ENCODE measurements at regions not wholly inside any gene's neighbourhood (a gene's known extent, or its start where the extent isn't known, plus 50 kb on each side); places are given as distances from the start of the nearest gene placed in this dataset.

DNA sequence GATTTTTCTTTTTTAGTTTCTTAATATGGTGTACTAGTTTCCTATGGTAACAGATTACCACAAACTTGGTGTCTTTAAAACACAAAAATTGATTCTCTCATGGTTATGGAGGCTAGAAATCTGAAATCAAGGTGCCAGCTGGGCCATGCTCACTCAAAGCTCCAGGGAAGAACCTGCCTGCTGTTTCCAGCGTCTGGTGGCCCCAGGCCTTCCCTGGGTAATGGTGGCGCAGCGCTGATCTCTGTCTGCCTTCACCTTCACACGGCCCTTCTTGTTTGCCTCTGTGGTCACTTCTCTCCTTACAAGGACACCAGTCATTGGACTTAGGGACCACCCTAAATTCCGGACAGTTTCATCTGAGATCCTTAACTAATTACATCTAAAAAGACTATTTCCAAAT is 70.5 kb upstream of the GFPT2 start:
- TF ChIP-seq MAX (IDR thresholded peaks at IDR 0.05) (no peak), TAF1 (IDR thresholded peaks at IDR 0.05; ENCODE audit: low read depth) (no peak), ZBTB7A (IDR thresholded peaks at IDR 0.05; ENCODE audit: low read depth) (no peak), USF1 (IDR thresholded peaks at IDR 0.05) (no peak), EGR1 (IDR thresholded peaks at IDR 0.05) (no peak)

- no peak for TF ChIP-seq MAX (IDR thresholded peaks at IDR 0.05)
- no peak for TF ChIP-seq RAD21 (IDR thresholded peaks at IDR 0.05; ENCODE audit: low read depth)
Measured at GRCh38 chr5:180424094-180424493, 70.1 kb upstream of the CNOT6 start.

- TF ChIP-seq TCF12 (IDR thresholded peaks at IDR 0.05; ENCODE audit: low read depth): no peak
- TF ChIP-seq CEBPB (IDR thresholded peaks at IDR 0.05): no peak
- TF ChIP-seq CREB1 (IDR thresholded peaks at IDR 0.05; ENCODE audit: low read depth): no peak
- TF ChIP-seq RAD21 (IDR thresholded peaks at IDR 0.05; ENCODE audit: low read depth): no peak
- TF ChIP-seq USF1 (IDR thresholded peaks at IDR 0.05): no peak
- no peak for TF ChIP-seq ZBTB7A (IDR thresholded peaks at IDR 0.05; ENCODE audit: low read depth)
- TF ChIP-seq, protein P1, sequence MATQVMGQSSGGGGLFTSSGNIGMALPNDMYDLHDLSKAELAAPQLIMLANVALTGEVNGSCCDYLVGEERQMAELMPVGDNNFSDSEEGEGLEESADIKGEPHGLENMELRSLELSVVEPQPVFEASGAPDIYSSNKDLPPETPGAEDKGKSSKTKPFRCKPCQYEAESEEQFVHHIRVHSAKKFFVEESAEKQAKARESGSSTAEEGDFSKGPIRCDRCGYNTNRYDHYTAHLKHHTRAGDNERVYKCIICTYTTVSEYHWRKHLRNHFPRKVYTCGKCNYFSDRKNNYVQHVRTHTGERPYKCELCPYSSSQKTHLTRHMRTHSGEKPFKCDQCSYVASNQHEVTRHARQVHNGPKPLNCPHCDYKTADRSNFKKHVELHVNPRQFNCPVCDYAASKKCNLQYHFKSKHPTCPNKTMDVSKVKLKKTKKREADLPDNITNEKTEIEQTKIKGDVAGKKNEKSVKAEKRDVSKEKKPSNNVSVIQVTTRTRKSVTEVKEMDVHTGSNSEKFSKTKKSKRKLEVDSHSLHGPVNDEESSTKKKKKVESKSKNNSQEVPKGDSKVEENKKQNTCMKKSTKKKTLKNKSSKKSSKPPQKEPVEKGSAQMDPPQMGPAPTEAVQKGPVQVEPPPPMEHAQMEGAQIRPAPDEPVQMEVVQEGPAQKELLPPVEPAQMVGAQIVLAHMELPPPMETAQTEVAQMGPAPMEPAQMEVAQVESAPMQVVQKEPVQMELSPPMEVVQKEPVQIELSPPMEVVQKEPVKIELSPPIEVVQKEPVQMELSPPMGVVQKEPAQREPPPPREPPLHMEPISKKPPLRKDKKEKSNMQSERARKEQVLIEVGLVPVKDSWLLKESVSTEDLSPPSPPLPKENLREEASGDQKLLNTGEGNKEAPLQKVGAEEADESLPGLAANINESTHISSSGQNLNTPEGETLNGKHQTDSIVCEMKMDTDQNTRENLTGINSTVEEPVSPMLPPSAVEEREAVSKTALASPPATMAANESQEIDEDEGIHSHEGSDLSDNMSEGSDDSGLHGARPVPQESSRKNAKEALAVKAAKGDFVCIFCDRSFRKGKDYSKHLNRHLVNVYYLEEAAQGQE (IDR thresholded peaks at IDR 0.05; ENCODE audit: low read depth): no peak
- no peak for TF ChIP-seq YY1 (IDR thresholded peaks at IDR 0.05; ENCODE audit: low read depth)
- no peak for TF ChIP-seq EP300 (IDR thresholded peaks at IDR 0.05; ENCODE audit: borderline replicate concordance)
- no peak for TF ChIP-seq TEAD4 (IDR thresholded peaks at IDR 0.05)
Measured at GRCh38 chr5:180428598-180428997, 65.6 kb upstream of the CNOT6 start.

DNA sequence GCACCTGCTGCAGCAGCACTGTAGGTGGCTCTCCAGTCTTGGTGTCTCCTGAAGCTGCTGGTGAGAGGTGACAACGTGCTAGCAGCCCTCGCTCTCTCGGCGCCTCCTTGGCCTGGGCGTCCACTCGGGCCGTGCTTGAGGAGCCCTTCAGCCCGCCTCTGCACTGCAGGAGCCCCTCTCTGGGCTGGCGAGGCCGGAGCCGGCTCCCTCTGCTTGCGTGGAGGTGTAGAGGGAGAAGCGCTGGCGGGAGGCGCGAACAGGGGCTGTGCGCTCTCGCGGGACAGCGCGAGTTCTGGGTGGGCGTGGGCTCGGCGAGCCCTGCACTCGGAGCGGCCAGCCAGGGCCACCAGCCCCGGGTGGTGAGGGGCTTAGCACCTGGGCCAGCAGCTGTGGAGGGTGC is 62.2 kb upstream of the CNOT6 start:
- TF ChIP-seq YY1 (IDR thresholded peaks at IDR 0.05; ENCODE audit: low read depth): no peak
- no peak for TF ChIP-seq USF1 (IDR thresholded peaks at IDR 0.05)
- TF ChIP-seq EGR1 (IDR thresholded peaks at IDR 0.05): no peak

- no peak for TF ChIP-seq RAD21 (IDR thresholded peaks at IDR 0.05; ENCODE audit: low read depth)
- TF ChIP-seq NFIC (IDR thresholded peaks at IDR 0.05): no peak
- TF ChIP-seq TEAD4 (IDR thresholded peaks at IDR 0.05): no peak
- no peak for TF ChIP-seq EP300 (IDR thresholded peaks at IDR 0.05; ENCODE audit: borderline replicate concordance)
- no peak for TF ChIP-seq MAX (IDR thresholded peaks at IDR 0.05)
- no peak for TF ChIP-seq TCF12 (IDR thresholded peaks at IDR 0.05; ENCODE audit: low read depth)
- no peak for TF ChIP-seq CREB1 (IDR thresholded peaks at IDR 0.05; ENCODE audit: low read depth)
- no peak for TF ChIP-seq CEBPB (IDR thresholded peaks at IDR 0.05)
- TF ChIP-seq, protein P1 (IDR thresholded peaks at IDR 0.05; ENCODE audit: low read depth): no peak
- no peak for TF ChIP-seq EGR1 (IDR thresholded peaks at IDR 0.05)
Measured at GRCh38 chr5:180433032-180433422, 61.2 kb upstream of the CNOT6 start.

DNA sequence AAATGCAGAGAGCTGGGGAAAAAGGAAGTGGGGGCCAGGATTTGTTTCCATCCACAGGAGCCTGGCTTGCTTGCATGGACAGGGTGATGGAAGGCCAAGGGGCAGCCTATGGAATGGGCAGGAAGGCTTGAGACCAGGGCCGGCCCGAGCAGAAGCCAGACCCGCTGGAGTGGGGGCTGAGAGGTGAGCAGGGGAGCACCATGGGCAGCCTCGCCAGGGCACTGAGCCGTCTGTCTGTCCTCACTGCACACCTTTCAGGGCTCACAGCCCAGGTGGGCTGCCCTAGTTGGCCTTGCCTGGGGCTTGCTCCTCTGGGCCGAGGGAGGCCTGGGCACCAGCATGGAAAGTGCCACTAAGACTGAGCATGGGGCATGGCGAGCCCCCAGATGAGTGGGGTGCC is 58.6 kb upstream of the CNOT6 start:
- no peak for TF ChIP-seq RAD21 (IDR thresholded peaks at IDR 0.05; ENCODE audit: low read depth)
- TF ChIP-seq CREB1 (IDR thresholded peaks at IDR 0.05; ENCODE audit: low read depth): no peak
- TF ChIP-seq EP300 (IDR thresholded peaks at IDR 0.05; ENCODE audit: borderline replicate concordance): no peak
- TF ChIP-seq TAF1 (IDR thresholded peaks at IDR 0.05; ENCODE audit: low read depth): no peak
- TF ChIP-seq FOXM1 (IDR thresholded peaks at IDR 0.05; ENCODE audit: borderline replicate concordance, low read depth): no peak
- TF ChIP-seq TEAD4 (IDR thresholded peaks at IDR 0.05): no peak
- no peak for TF ChIP-seq USF1 (IDR thresholded peaks at IDR 0.05)
- no peak for TF ChIP-seq MAX (IDR thresholded peaks at IDR 0.05)
- TF ChIP-seq, protein P1 (IDR thresholded peaks at IDR 0.05; ENCODE audit: low read depth): no peak
- no peak for TF ChIP-seq ZBTB7A (IDR thresholded peaks at IDR 0.05; ENCODE audit: low read depth)
- no peak for TF ChIP-seq YY1 (IDR thresholded peaks at IDR 0.05; ENCODE audit: low read depth)
- no peak for TF ChIP-seq CEBPB (IDR thresholded peaks at IDR 0.05)
- no peak for TF ChIP-seq EGR1 (IDR thresholded peaks at IDR 0.05)
- TF ChIP-seq TCF12 (IDR thresholded peaks at IDR 0.05; ENCODE audit: low read depth): no peak
- TF ChIP-seq NFIC (IDR thresholded peaks at IDR 0.05): no peak
